ENCODE measurements at regions not wholly inside any gene's neighbourhood (a gene's known extent, or its start where the extent isn't known, plus 50 kb on each side); places are given as distances from the start of the nearest gene placed in this dataset.

- no peak for TF ChIP-seq CTCF (IDR thresholded peaks at IDR 0.05; ENCODE audit: insufficient read depth, low read depth, low read length, missing control alignments)
- DNase-seq (ENCODE audit: low read depth): no peak
- no peak overlapping the region for H3K4me3 ChIP-seq (ENCODE audit: low read depth, low read length)
Measured at GRCh38 chr18:11379660-11380059, 229.7 kb upstream of the SLC35G4 start.

- DNase-seq (ENCODE audit: low read depth): no peak
- no peak for TF ChIP-seq CTCF (IDR thresholded peaks at IDR 0.05; ENCODE audit: insufficient read depth, low read depth, low read length, missing control alignments)
- no peak overlapping the region for H3K4me3 ChIP-seq (ENCODE audit: low read depth, low read length)
Measured at GRCh38 chr18:11377766-11378540, 228.6 kb upstream of the PIEZO2 start.

GRCh38 chr18:11372163-11372562 lies 222.8 kb upstream of the PIEZO2 start:
- TF ChIP-seq CTCF (IDR thresholded peaks at IDR 0.05; ENCODE audit: insufficient read depth, low read depth, low read length, missing control alignments): no peak
- no peak overlapping the region for H3K4me3 ChIP-seq (ENCODE audit: low read depth, low read length)
- no peak for DNase-seq (ENCODE audit: low read depth)

- DNase-seq (ENCODE audit: low read depth): no peak
Measured at GRCh38 chr18:11369556-11369955, 220.2 kb upstream of the PIEZO2 start.

GRCh38 chr18:11368020-11368419 lies 218.7 kb upstream of the PIEZO2 start:
- no peak for TF ChIP-seq CTCF (IDR thresholded peaks at IDR 0.05; ENCODE audit: insufficient read depth, low read depth, low read length, missing control alignments)
- DNase-seq (ENCODE audit: low read depth): peak; percentile 38
- H3K4me3 ChIP-seq (ENCODE audit: low read depth, low read length): no peak overlapping the region

More at GRCh38 chr18:11369556-11369955, 220.2 kb upstream of the PIEZO2 start:
- TF ChIP-seq CTCF (IDR thresholded peaks at IDR 0.05; ENCODE audit: insufficient read depth, low read depth, low read length, missing control alignments): no peak
- H3K4me3 ChIP-seq (ENCODE audit: low read depth, low read length): no peak overlapping the region

GRCh38 chr18:11367351-11367750 lies 218.0 kb upstream of the PIEZO2 start:
- no peak overlapping the region for H3K4me3 ChIP-seq (ENCODE audit: low read depth, low read length)
- no peak for TF ChIP-seq CTCF (IDR thresholded peaks at IDR 0.05; ENCODE audit: insufficient read depth, low read depth, low read length, missing control alignments)
- DNase-seq (ENCODE audit: low read depth): no peak

GRCh38 chr18:11366410-11366809 lies 217.0 kb upstream of the PIEZO2 start:
- peak; percentile 9 for DNase-seq (ENCODE audit: low read depth)
- no peak overlapping the region for H3K4me3 ChIP-seq (ENCODE audit: low read depth, low read length)
- no peak for TF ChIP-seq CTCF (IDR thresholded peaks at IDR 0.05; ENCODE audit: insufficient read depth, low read depth, low read length, missing control alignments)
